Fibroblast of skin of right biceps (primary cell): ENCODE measurements at regions not wholly inside any gene's neighbourhood (a gene's known extent, or its start where the extent isn't known, plus 50 kb on each side); places are given as distances from the start of the nearest gene placed in this dataset.
"Not testable (repeated sequence)": the region's sequence is repeated elsewhere in the genome, so short reads cannot be mapped to it uniquely, and the experiment has no call there.

Experiments
- DNase-seq: peaks from one replicate; pipeline ENCODE4 v3.0.0-alpha.2; 2013

- DNase-seq: no peak
Observed at GRCh38 chr5:179497636-179498340, 52.6 kb upstream of the RUFY1 start.

DNA sequence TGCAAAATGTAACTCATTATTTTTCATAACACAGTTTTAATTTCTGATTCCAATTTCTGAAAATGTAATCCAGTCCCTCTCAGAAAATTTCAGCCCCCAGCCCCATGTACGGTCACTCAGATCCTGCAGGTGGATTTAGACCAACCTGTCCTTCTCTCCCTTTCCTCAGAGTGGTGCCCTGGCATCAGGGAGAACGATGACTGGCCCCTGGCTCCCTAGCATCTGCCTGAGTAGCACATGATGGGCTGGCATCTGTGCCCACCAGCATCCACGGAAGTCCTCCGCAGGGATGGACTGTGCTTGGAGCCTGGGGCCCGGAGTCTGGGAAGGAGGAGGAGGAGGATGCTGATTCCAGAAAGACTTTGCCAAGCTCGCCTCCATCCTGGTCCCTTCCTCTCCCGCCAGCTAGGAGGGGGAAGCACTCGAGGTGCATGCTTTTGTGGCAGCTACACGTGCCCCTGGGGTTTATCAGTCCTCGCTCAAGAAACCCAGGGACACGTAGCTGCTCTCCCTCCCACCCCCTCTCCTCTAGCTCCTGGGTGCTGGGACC, 54.4 kb upstream of the RUFY1 start:
- no peak for DNase-seq

DNA sequence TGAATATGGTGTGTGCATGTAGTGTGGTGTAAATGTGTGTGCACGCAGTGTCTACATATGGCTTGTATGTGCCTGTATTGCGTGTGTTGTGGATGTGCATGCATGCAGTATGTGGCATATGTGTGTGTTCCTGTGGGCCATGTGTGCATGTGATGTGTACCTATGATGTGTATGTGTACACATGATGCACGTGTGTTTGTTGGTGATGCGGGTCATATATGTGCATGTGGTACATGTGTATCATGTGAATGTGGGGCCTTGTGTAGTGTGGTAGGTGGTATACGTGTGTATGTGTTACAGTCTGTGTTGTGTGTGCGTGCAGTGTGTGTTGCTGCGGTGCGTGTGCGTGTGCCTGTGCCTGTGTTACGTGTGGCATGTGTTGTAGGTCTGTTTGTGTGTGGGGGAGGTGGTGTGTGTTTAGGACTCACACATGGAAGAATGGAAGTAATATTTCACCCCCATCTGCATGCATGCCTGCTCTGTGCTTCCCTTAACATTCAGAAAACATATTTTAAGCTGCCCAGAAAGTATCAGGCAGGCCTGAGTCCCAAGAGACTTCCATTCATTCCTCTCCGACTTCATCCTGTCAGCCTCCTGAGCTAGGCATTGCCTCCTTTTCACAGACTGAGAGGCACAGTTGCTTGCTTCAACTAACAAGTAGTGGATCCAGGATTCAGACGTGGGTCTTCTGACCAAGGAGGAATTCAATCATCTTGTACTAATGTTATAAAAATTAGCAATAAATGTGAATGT, 55.4 kb upstream of the RUFY1 start:
- no peak for DNase-seq

- no peak for DNase-seq
Observed at GRCh38 chr5:179488975-179489374, 61.4 kb upstream of the RUFY1 start.

GRCh38 chr5:179488491-179488890, 61.9 kb upstream of the RUFY1 start:
- DNase-seq: no peak

- DNase-seq: no peak
Observed at GRCh38 chr5:179487145-179487544, 63.2 kb upstream of the RUFY1 start.

DNA sequence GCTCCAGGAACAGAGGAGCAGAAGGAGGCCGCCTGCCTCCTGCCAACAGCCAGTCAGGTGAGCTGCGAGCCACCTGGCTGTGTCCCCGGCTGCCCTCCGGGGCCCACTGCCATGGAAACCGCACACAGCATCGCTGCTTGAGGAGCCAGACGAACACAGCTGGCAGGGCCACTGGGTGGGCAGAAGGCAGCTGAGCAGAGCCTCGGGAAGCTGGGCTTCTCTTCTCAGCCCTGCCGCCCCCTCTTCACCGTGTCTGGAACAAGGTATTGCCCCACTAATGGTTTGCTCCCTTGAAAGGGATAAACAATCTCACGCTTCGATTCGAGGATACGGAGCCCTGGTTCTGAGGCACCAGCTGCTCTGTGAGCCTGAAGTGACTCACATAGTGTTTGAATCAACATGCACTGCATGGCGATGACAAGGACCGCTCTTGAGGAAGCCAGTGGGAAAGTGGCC, 63.7 kb upstream of the RUFY1 start:
- peak; percentile 6 for DNase-seq

DNA sequence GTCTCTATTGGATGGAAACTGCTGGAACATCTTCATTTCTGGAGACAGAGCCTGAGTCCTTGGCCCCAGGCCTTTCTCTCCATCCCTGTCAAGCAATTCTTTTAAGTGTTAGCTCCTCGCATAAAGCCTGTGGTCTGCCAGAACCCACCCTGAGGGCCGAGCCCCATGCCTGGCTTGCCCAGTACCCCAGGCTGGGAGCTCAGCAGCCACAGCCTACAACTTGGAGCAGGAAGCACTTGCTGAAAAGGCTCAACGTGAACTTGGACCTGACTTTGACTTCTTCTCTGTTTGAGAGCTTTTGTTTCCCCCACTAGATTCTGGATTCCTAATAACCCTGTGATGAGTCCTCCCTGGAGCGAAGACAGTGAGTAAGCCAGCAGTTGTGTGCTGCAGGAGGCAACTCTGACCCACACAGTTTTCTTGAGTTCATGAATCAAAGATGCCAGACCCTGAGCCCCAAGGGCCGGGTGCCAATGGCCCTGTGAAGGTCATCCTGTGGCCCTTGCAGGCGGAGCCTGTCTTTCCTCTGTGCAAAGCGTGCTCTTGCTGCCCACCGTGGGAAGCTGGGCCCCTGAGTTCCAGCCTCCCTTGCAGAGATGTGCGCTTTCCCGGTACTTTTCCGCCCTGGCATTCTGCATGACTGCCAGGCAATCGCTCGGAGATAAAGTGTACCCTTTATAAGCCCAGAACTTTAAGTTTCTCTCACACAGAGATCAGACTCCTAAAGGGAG, 64.3 kb upstream of the RUFY1 start:
- DNase-seq: no peak

DNA sequence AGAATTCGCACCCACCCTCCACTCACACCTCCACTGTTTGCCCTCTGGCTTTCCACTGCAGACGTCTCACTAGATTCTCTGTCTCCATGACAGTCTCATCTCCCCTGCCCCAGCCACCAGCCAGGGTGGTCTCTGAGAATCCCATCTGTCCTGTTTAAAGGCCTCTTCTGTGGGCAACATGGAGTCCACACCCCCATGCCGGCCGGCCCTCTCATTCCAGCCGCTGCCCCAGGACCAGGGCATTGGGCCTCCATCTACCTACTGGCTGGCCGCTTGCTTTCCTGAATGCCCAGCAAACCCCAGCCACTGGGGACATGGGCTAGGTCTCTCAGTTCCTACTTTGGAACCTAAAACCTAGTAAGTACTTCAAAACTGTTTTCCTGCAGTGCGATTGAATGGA, 65.6 kb upstream of the RUFY1 start:
- no peak for DNase-seq

DNA sequence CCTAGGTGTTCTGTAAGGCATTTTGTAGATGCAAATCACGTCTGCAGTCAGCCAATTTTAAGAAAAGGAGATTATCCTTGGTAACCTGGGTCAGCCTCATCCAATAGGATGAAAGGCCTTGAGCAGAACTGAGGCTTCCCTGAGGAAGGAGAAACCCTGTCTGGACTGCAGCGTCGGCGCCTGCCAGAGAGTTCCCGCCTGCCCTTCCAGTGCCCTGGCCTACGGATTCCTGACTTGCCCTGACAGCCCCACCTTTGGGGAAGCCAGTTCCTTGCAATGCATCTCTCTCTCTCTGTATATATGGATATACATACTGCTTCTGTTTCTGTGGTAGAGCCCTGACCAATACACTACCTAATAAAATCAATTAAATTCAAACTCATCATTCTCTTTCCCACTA, 66.2 kb upstream of the RUFY1 start:
- DNase-seq: no peak

- DNase-seq: no peak
Observed at GRCh38 chr5:179478624-179479023, 71.7 kb upstream of the RUFY1 start.

- DNase-seq: no peak
Observed at GRCh38 chr5:179475208-179475751, 75.1 kb upstream of the RUFY1 start.

DNA sequence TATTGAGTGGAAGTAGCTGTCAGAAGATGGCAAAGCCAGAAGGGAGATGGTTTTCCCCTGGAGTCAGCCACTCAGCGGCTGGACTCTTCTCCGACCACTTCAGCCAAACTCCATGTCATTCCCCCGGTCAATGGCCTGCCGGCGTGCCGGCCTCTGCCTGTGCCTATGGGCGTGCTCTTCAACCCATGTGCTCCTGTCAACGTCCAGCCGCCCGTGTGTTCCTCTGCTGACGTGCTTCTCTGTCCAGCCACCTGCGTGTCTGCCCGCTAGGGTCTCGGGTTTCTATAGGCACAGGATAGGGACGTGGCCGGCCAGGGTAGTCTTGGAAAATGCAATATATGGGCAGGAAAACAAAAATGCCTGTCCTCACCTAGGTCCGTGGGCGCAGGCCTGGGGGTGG, 77.7 kb upstream of the RUFY1 start:
- DNase-seq: no peak

DNA sequence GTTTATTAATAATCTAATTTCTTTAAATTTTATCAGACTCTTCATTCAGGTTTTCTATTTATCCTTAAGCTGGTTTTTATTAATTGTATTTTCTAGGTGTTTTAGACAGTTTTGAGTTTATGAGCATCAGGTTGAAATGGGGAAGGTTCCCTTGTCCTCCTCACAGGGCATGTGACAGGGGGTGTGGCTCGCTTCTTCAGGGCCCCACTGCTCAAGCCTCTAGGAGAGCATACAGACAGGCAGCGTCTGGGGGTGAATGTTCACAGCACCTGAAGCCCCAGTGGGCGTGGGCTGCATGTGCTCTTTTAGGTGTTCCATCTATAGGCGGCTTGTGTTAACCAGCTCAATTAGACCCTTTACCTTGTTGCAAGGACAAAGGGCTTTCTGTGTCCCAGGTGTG, 78.2 kb upstream of the RUFY1 start:
- no peak for DNase-seq

DNA sequence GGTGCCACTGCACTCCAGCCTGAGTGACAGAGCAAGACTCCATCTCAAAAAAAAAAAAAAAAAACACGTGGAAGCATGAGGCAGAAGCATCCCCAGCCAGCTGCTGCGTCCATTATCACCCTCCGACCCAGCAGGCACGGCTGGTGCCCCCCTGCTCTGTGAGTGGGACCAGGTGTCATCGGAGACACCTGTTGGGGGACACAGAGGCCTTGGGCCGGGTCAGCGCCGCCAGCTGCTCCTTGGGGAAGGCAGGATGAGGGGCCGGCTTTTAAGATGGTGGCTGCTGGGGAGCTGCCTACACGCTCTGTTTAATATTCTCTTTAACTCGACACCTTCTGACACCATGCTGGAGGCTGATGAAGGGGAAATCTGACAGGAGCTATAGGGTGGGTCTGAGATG, 80.2 kb upstream of the RUFY1 start:
- DNase-seq: no peak

- no peak for DNase-seq
Observed at GRCh38 chr5:179468696-179469095, 81.7 kb upstream of the RUFY1 start.

DNA sequence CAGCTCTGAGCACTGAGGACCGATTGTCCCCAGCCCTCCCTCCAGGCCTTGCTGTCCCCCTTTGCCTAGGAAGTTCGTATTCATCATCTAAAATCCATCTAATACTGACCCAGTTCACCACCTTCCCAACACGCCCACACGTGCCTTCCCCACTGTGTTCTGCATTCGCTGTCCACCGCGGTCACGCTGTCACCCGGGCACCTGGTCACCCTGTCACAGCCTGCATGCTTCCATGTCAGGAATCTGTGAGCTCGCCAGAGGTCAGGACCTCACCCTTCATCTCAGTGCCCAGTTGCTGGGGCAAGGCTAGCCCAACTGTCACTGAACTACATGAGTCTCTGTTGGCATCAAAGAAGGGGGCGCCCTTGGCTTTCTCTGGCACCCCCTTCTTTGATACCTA, 82.9 kb upstream of the RUFY1 start:
- no peak for DNase-seq

DNA sequence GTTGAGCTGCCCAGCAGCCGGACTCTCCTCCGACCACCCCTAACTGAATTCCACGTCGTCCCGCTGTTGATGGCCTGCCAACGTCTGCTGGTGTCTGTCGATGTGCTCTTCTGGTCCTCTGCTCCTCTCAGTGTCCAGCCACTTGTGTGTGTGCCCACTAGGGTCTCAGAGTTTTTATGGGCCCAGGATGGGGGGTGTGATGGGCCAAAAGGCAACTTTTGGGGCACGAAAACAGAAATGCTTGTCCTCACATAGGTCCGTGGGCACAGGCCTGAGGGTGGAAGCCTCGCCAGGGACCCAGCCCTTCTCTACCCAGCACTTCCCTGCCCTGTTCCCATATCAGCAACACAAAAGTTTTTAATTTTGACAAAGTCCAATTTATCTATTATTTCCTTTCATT, 85.7 kb upstream of the RUFY1 start:
- DNase-seq: no peak

DNA sequence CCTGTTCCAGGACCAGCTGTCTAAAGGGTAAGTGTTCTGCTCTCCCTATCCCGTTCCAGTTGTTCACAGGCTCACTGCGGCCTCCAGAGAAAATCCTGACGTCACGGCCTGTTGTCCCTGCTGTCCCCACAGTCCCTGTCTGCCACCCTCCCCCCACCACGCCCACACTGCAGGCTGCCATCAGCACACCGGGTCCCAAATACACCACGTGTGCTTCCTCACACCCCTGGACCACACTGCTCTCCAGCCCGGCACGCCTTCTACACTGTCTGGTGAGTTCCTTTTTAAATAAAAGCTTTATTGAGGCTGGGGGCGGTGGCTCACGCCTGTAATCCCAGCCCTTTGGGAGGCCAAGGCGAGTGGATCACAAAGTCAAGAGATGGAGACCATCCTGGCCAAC, 88.3 kb upstream of the RUFY1 start:
- DNase-seq: no peak

GRCh38 chr5:179461576-179461975, 88.8 kb upstream of the RUFY1 start:
- no peak for DNase-seq

GRCh38 chr5:179459771-179460170, 90.6 kb upstream of the RUFY1 start:
- no peak for DNase-seq

GRCh38 chr5:179457612-179458011, 92.7 kb upstream of the RUFY1 start:
- DNase-seq: no peak

DNA sequence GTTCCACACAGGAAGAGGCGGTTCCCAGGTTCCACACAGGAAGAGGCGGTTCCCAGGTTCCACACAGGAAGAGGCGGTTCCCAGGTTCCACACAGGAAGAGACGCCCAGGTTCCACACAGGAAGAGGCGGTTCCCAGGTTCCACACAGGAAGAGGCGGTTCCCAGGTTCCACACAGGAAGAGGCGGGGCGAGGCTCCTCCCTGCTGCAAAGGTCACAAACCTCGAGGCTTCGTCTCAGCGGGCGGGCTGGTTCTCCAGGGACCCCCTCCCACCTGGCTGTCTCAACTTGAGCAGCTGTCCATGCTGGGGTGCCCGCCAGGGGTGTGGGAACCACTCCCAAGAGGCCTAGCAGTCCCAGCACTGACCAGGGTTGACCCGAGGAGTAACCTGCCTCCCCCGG, 94.3 kb upstream of the RUFY1 start:
- not testable (repeated sequence) for DNase-seq
